ENCODE measurements at regions not wholly inside any gene's neighbourhood (a gene's known extent, or its start where the extent isn't known, plus 50 kb on each side); places are given as distances from the start of the nearest gene placed in this dataset.

DNA sequence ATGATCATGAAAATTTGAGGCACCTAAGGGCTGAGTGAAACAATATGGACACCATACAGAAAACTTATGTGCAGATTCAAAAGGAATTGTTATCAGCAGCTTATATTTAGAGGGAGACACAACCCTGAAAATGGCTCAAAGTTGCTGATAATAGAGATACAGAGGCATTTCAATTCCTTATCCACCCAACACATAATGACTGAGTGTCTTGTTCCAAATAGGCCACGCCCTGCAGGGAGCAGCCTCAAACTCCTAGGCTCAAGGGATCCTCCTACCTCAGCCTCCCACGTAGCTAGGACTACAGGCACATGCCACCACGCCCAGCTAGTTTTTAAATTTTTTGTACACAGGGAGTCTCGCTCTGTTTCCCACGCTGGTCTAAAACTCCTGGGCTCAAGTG is 79.0 kb downstream of the LBH start:
- DNase-seq (ENCODE audit: low spot score): no peak

- no peak for DNase-seq (ENCODE audit: low spot score)
Measured at GRCh38 chr2:30310955-30311354, 79.6 kb downstream of the LBH start.

GRCh38 chr2:30311711-30312110 is 80.4 kb downstream of the LBH start:
- DNase-seq (ENCODE audit: low spot score): no peak

DNA sequence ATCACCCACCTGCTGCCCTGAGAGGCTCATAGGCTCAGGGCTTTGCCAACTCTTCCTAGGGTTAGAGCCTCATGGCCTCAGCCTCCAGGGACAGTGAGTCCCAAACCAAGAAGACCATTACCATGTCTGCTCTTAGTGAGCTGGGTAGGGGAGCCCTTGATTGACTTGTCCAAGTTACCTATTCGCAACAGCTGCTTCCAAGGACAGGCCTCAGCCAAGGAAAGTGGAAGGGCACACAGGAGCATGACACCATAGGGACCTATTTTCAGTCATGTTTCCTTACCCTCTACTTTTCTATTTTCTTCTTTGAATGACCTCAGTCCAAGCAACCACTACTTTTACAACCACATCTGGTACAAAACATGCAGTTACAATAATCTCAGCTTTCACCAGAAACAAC is 81.6 kb downstream of the LBH start:
- DNase-seq (ENCODE audit: low spot score): no peak

GRCh38 chr2:30314981-30315380 is 83.6 kb downstream of the LBH start:
- no peak for DNase-seq (ENCODE audit: low spot score)

GRCh38 chr2:30315391-30316063 is 84.2 kb downstream of the LBH start:
- peak; percentile 60 for DNase-seq (ENCODE audit: low spot score)

GRCh38 chr2:30316408-30316807 is 85.1 kb downstream of the LBH start:
- DNase-seq (ENCODE audit: low spot score): no peak

- no peak for DNase-seq (ENCODE audit: low spot score)
Measured at GRCh38 chr2:30318987-30319782, 87.9 kb downstream of the LBH start.

- DNase-seq (ENCODE audit: low spot score): no peak
Measured at GRCh38 chr2:30321466-30321865, 90.1 kb downstream of the LBH start.

DNA sequence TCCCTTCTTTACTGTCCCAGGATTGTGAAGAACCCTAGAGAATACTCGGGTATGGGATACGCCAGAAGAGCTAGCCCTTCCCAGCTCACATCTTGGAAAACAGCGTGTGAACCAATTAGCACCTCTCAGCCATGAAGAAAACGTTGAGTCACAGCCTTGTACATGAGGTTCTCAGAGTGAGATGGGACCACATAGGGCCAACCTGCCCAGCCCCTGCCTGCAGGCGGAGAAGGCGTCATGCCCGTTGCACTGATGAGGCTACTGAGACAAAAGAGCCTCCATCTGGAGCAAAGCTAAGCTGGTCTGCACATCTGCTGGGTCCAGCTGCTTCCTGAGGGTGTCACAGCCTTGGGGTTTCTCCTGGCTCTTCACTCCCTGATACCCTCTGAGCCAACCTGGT is 92.2 kb downstream of the LBH start:
- DNase-seq (ENCODE audit: low spot score): no peak

- no peak for DNase-seq (ENCODE audit: low spot score)
Measured at GRCh38 chr2:30324245-30324908, 93.0 kb downstream of the LBH start.

- no peak for DNase-seq (ENCODE audit: low spot score)
Measured at GRCh38 chr2:30325600-30326328, 94.4 kb downstream of the LBH start.

DNA sequence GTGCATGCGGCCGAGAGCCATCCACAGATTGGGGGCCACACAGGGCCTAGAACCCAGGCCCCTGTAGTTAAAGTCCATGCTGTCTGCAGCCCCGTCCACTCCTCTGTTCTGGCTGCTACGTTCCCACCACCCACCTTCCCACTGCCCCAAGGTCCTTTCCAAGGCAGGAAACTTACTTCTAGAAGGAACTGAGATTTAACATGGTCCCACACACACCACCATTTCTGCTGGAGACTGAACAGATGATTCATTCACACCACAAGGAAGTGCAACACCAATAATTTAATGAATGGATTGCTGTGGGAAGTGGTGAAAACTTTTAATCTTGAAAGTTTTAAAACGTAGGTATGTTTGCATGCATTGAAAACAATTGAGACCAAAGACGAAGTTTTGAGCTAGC is 95.2 kb downstream of the LBH start:
- no peak for DNase-seq (ENCODE audit: low spot score)

- no peak for DNase-seq (ENCODE audit: low spot score)
Measured at GRCh38 chr2:30331038-30331437, 99.7 kb downstream of the LBH start.

DNA sequence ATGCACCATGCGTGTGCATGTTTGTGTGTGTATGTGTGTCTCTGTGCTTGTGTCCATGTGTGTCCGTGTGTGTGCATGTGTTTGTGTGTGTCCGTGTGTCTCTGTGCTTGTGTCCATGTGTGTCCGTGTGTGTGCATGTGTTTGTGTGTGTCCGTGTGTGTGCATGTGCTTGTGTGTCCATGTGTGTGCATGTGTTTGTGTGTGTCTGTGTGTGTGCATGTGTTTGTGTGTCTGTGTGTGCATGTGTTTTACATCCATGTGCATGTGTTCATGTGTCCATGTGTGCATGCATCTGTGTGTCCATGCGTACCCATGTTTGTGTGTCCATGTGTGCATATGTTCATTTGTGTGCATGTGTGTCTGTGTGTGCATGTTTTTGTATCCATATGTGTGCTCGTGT is 100.5 kb downstream of the LBH start:
- no peak for DNase-seq (ENCODE audit: low spot score)

DNA sequence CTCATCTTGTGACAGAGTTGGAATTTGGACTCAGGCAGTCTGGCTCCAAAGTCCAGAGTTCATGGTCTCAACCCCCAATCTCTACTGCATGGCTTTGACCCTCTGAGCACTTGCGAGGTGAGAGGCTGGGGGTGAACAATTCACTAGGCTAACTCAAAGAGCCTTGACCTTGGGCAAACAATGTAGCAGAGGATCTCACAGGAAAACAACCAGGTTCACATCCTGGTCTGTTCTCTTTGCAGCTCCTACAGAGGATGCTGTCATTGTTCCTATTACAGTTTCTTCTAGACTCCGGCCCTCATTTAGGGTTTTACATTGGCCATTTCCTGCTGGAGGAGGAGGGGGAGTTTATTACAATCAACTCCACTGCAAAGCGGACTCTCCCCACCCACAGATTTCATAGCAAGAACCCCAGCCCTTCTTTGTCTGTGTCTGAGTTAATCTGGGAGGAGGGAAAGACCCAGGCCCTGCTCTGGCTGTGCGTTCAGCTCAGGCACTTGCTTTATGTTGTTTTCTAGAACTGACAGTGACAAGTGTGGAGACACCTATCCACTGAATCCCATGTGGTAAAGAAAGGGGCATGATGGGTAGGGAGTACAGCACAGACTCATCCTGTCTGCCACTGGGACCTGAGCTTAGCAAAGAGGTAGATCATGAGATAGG is 101.6 kb downstream of the LBH start:
- peak; percentile 86 for DNase-seq (ENCODE audit: low spot score)

DNA sequence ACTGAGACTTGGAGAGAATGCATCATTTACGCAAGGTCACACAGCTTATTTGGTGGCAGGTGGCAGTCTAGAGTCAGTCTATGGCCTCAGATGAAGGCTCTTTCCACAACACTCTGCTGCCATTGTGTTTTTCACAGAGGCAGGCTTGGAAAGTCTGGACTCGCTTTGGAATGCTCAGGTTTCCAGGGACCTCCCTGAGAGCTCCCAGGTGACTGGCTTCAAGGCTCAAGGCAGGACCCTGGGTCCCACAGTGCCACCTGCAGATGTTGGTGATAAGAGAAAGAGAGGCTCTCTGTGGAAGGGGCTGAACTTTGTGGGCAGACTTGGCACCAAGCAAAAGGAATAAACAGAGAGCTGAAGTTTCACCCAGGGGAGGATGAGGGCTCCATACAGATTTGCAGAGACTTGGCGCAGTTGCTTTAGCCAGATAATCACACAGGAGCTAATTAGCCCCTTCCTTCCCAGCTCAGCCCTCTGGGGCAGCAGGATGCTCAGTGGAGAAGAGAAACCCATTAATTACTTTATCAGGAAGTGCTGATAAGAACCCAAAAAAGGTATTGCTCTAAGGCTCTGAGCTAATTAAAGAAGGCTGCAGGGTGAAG is 103.5 kb downstream of the LBH start:
- DNase-seq (ENCODE audit: low spot score): no peak

DNA sequence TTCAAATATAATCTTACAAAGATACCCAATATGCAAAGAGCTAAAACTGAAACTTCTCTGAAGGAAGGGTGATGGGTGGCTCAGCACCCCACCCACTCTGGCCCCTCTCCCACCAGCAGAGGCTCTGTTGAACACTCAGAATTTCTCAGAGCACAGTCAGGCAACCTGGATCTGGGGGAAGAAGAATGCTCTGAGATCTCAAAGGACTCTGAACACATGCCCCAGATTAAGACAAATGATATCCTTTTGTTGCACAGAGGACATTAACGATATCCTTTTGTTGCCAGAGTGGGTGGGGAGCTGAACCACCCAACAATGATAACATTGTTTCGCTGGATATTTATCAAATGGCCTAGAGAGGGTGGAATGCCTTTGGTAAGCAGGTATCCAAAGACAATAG is 104.8 kb downstream of the LBH start:
- no peak for DNase-seq (ENCODE audit: low spot score)

GRCh38 chr2:30336978-30337841 is 105.9 kb downstream of the LBH start:
- DNase-seq (ENCODE audit: low spot score): no peak

GRCh38 chr2:30338475-30338874 is 107.1 kb downstream of the LBH start:
- DNase-seq (ENCODE audit: low spot score): no peak

DNA sequence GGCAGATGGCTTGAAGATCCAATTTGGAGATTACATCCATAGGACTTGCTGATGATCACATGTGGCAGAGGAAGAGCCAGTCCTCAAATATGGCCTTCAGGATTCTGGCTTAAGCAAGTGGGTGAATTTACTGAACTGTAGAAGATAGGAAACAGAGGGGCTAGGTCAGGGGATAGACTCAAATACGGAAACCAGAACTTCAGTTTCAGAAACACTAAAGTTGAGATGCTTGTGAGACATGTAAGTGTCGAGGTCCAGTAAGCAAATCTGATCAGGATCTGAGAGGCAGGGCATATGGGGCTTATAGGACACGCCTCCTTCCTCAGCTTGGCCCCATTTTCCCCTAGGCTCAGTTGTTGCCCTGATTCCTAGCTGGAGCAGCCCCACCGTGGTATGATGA is 107.7 kb downstream of the LBH start:
- no peak for DNase-seq (ENCODE audit: low spot score)

All from kidney capillary endothelial cell (primary cell).